ENCODE measurements at regions not wholly inside any gene's neighbourhood (a gene's known extent, or its start where the extent isn't known, plus 50 kb on each side); places are given as distances from the start of the nearest gene placed in this dataset.

- ChIA-PET CTCF (no interaction called here), POLR2A (ENCODE audit: unreplicated experiment) (no interaction called here)
- BruUV-seq (replicated peaks), result no TSS peak
- Histone ChIP-seq H4K20me1 (ENCODE audit: insufficient read depth, low read length) (no peaks in the 10 kb centered on the region), H3K14ac (replicated peaks; ENCODE audit: low read depth, low read length) (no peak overlapping the region), H4K8ac (ENCODE audit: low read depth in 2 of 2, low read length in 2 of 2) (no peak overlapping the region), H3K4me3 (ENCODE audit: insufficient read depth, low read depth, low read length) (no peak overlapping the region), H3K4me1 (ENCODE audit: control insufficient read depth, insufficient read depth, low read length) (no peaks in the 10 kb centered on the region), H3K79me1 (ENCODE audit: low read depth in 1 of 2, low read length in 2 of 2) (no peaks in the 10 kb centered on the region), H3K56ac (ENCODE audit: extremely low read depth, insufficient read depth, low read length) (no peak overlapping the region), H3K27me3 (ENCODE audit: control insufficient read depth, insufficient read depth, low read length) (no peaks in the 10 kb centered on the region), H3K23ac (ENCODE audit: low read depth, low read length) (no peak overlapping the region), H4K5ac (ENCODE audit: low read depth, low read length) (no peak overlapping the region), H2BK5ac (ENCODE audit: low read depth, low read length, poor library complexity, severe bottlenecking) (no peak overlapping the region), H3K9me3 (ENCODE audit: control insufficient read depth, insufficient read depth, low read length) (no peaks in the 10 kb centered on the region), H4K91ac (ENCODE audit: insufficient read depth, low read depth, low read length) (no peak overlapping the region), H3K27ac (ENCODE audit: insufficient read depth, low read length) (no peak overlapping the region), H3K9ac (ENCODE audit: low read depth, low read length) (no peak overlapping the region), H3K36me3 (ENCODE audit: control insufficient read depth, insufficient read depth, low read length) (no peaks in the 10 kb centered on the region), H3K4me2 (ENCODE audit: low read depth, low read length) (no peak overlapping the region), H3K4ac (ENCODE audit: low read depth, low read length) (no peak overlapping the region), H2AFZ (replicated peaks; ENCODE audit: low read length, poor library complexity) (no peak overlapping the region), H2BK15ac (ENCODE audit: low read depth, low read length) (no peak overlapping the region), H2AK9ac (replicated peaks; ENCODE audit: low read depth, low read length, poor library complexity) (no peak overlapping the region), H2BK20ac (ENCODE audit: low read depth, low read length) (no peak overlapping the region), H2BK120ac (ENCODE audit: low read depth, low read length) (no peak overlapping the region), H3K9me1 (ENCODE audit: insufficient read depth, low read length) (no peaks in the 10 kb centered on the region), H3K18ac (ENCODE audit: low read depth, low read length) (no peak overlapping the region), H2AK5ac (ENCODE audit: low read depth, low read length) (no peak overlapping the region)
- dilution Hi-C loops (cut with HindIII; ENCODE audit: low sequenced_read_pairs, unreplicated experiment) (no loop called here), in situ Hi-C loops (cut with MboI; ENCODE audit: low sequenced_read_pairs) (no loop called here), intact Hi-C loops (cut with micrococcal nuclease) (no loop called here)
- ATAC-seq (ENCODE audit: low read depth) (no peak), DNase-seq (no peak)
- TF ChIP-seq RCOR1 (IDR thresholded peaks at IDR 0.05; ENCODE audit: insufficient replicate concordance, low read length) (no peak), RAD21 (IDR thresholded peaks at IDR 0.05; ENCODE audit: low read length) (no peak), CTCF (conservative IDR thresholded peaks at IDR 0.05; ENCODE audit: low read depth, low read length) (no peak), SMC3 (IDR thresholded peaks at IDR 0.05; ENCODE audit: low read depth, low read length) (no peak), POLR2A (IDR thresholded peaks at IDR 0.05; ENCODE audit: low read depth, low read length) (no peak), CHD1 (IDR thresholded peaks at IDR 0.05; ENCODE audit: low read depth, low read length) (no peak), MAZ (IDR thresholded peaks at IDR 0.05; ENCODE audit: borderline replicate concordance, low read depth, low read length) (no peak), NFE2L2 (IDR thresholded peaks at IDR 0.05; ENCODE audit: low read depth, low read length) (no peak)
Observed at GRCh38 chr3:24707936-24708335, 213.3 kb upstream of the THRB start.
